Neural cell (in vitro differentiated cells): ENCODE measurements at regions not wholly inside any gene's neighbourhood (a gene's known extent, or its start where the extent isn't known, plus 50 kb on each side); places are given as distances from the start of the nearest gene placed in this dataset.

Experiments
- CTCF ChIP-seq: fragments of 450-650 bp; IDR thresholded peaks from 2 replicates; pipeline ENCODE4 v1.5.1; 2014; ENCODE audit warnings: antibody characterized with exemption, mild to moderate bottlenecking, moderate library complexity; ENCODE audit not compliant: poor library complexity, severe bottlenecking
- EP300 ChIP-seq: fragments of 450-650 bp; conservative IDR thresholded peaks from 2 replicates; pipeline ENCODE4 v1.6.1; 2014; ENCODE audit warnings: antibody characterized with exemption, mild to moderate bottlenecking, moderate library complexity; ENCODE audit not compliant: poor library complexity, severe bottlenecking
- MXI1 ChIP-seq: fragments of 450-650 bp; conservative IDR thresholded peaks from 2 replicates; pipeline ENCODE4 v1.6.1; 2014; ENCODE audit warnings: antibody characterized with exemption, mild to moderate bottlenecking; ENCODE audit not compliant: poor library complexity, severe bottlenecking
- POLR2AphosphoS5 ChIP-seq: IDR thresholded peaks from 2 replicates; pipeline ENCODE4 v1.6.1; 2012
- REST ChIP-seq: IDR thresholded peaks from 2 replicates; pipeline ENCODE4 v1.6.1; 2012; ENCODE audit warnings: borderline replicate concordance

- TF ChIP-seq POLR2AphosphoS5 = no peak
- no peak for TF ChIP-seq CTCF
- no peak for TF ChIP-seq REST
- no peak for TF ChIP-seq EP300
- no peak for TF ChIP-seq MXI1
These were observed 240.8 kb downstream of the PTEN start for GRCh38 chr10:88104223-88104622.
